ENCODE measurements at regions not wholly inside any gene's neighbourhood (a gene's known extent, or its start where the extent isn't known, plus 50 kb on each side); places are given as distances from the start of the nearest gene placed in this dataset.

DNA sequence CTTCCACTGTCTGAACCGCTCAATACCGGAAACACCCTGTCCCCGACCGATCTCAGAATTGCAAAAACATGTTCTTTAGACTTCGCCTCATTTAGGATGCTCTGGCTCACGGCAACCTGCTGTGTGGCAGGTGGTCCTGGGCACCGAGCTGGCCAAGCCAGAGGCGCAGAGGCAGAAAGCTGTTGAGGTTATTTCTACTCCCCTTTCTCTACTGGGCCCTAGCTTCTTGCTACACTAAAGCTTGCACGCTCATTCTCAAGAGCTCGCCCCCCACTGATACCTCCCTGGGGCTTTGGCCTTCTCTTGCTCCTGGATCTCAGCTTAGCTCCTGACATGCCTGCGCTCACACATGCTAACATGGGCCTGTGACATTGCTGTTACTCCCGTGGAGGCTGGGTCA is 417.4 kb downstream of the LPIN1 start:
- H3K4me3 Mint-ChIP-seq = no peak overlapping the region
- no peaks in the 10 kb centered on the region for H3K36me3 Mint-ChIP-seq
- DNase-seq (ENCODE audit: low spot score in 2 of 2) (no peak), ATAC-seq (no peak)
- no peaks in the 10 kb centered on the region for H3K9me3 Mint-ChIP-seq
- no peak overlapping the region for H3K27ac Mint-ChIP-seq
- peaks cover 7% of the 10 kb centered on the region for H3K4me1 Mint-ChIP-seq

- DNase-seq (ENCODE audit: low spot score in 2 of 2) (no peak), ATAC-seq (no peak)
- peaks cover 16% of the 10 kb centered on the region for H3K4me1 Mint-ChIP-seq
- H3K27ac Mint-ChIP-seq = no peak overlapping the region
- no peak overlapping the region for H3K4me3 Mint-ChIP-seq
- H3K36me3 Mint-ChIP-seq = no peaks in the 10 kb centered on the region
- H3K9me3 Mint-ChIP-seq = no peaks in the 10 kb centered on the region
Observed at GRCh38 chr2:12164689-12165088, 418.3 kb downstream of the LPIN1 start.

DNA sequence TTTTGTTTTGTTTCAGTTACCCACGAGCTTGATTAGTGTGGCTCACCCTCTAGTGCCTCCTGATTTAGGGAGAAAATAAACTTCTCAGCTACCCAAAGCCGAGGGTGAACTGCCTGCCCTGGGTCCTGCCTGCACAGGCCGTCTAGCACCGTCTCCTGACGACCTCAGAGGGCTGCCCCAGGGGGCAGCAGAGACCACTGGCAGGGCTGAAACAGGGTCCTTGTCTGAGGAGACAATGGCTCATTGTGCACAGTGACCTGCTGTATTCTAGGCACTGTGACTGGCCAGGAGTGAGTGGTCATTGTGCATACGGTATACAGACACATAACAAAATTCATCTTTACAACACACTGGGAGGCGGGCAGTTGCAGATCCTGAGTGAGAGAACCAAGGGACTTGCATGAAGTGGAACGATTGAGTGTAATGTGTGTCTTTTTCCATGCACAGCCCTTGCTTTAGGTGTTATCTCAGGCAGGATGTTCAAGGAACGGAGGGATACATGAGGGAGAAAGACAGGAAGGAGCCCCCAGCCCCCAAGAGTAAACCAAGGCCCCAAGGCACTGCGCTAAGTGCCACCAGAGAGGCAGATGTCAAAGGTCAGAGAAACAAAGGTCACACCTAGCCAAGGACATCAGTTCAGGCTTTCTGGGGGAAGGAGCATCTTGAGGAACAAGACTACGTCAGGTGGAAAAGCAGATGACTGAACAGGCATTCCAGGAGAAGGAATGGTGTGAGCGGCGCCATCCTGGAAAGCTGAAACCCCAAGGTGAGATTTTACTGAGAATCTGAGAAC is 421.3 kb downstream of the LPIN1 start:
- Mint-ChIP-seq H3K27ac (no peak overlapping the region), H3K36me3 (no peaks in the 10 kb centered on the region), H3K9me3 (no peaks in the 10 kb centered on the region), H3K4me3 (no peak overlapping the region), H3K4me1 (peaks cover 16% of the 10 kb centered on the region)
- ATAC-seq (no peak), DNase-seq (ENCODE audit: low spot score in 2 of 2) (no peak)

DNA sequence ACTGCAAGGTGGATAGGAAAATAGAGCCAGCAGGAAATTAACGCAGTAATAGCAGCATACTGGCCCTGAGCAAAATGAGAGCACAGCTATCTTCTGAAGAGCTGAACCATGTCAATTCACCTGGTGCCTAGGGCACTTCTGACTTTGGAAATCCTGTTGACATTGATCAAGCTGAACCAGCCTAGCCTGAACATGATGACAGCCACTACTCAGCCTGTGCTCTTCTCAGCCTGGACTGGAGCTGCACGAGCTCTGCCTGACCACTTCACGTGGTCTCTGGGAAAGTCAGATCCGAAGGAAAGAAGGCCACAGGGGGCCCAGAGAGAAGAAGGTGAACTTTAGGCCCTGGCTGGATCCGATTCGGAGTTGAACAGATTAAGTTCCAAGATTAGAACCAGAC is 421.9 kb downstream of the LPIN1 start:
- H3K36me3 Mint-ChIP-seq = no peaks in the 10 kb centered on the region
- ATAC-seq = no peak
- no peak for DNase-seq (ENCODE audit: low spot score in 2 of 2)
- no peak overlapping the region for H3K4me3 Mint-ChIP-seq
- H3K9me3 Mint-ChIP-seq = no peaks in the 10 kb centered on the region
- no peak overlapping the region for H3K27ac Mint-ChIP-seq
- H3K4me1 Mint-ChIP-seq = peaks cover 16% of the 10 kb centered on the region

GRCh38 chr2:12168791-12169388 is 422.5 kb downstream of the LPIN1 start:
- ATAC-seq = no peak
- H3K4me3 Mint-ChIP-seq = no peak overlapping the region
- H3K9me3 Mint-ChIP-seq = no peaks in the 10 kb centered on the region
- H3K4me1 Mint-ChIP-seq = peaks cover 12% of the 10 kb centered on the region
- H3K27ac Mint-ChIP-seq = peak overlapping the region; percentile 32
- no peaks in the 10 kb centered on the region for H3K36me3 Mint-ChIP-seq
- no peak for DNase-seq (ENCODE audit: low spot score in 2 of 2)

DNA sequence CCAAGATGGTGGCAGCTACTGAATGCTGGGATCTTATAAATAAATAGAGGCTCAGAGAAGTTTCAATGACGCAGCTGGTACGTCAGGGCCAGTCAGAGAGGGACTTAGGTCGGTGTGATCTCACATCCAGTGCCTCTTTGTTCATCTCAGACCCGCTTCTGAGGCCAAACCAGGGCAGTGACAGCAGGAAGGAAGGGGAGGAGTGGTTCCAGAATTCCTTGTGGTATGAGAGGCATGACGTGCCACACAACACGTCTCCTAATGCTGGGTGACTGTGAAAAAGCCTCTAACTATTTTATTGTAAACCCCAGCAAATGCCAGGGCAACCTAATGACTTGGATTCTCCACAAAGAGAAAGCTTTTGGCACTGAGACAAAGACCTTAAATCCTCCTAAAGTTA is 423.3 kb downstream of the LPIN1 start:
- ATAC-seq (peak; percentile 92), DNase-seq (ENCODE audit: low spot score in 2 of 2) (no peak)
- Mint-ChIP-seq H3K36me3 (no peaks in the 10 kb centered on the region), H3K9me3 (no peaks in the 10 kb centered on the region), H3K27ac (peak overlapping the region; percentile 32), H3K4me1 (peaks cover 11% of the 10 kb centered on the region), H3K4me3 (no peak overlapping the region)

DNA sequence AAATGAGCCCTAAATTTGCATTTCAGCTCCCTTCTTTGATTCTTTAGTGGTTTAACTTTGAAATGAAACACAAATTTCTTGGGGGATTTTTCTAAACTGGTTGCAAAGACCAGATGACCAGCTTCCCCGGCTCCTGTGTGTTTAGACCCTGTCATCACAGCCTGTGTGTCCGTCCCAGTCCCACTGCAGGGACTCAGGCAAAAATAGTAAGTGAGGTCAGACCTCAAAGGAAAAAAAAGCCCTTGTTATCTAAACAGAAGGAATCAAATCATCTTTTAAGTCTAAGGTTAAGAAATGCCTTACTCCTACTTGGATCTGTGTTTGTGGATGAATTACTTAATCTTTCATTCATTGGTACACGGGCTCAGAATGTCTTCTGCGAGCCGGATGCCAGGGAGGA is 423.7 kb downstream of the LPIN1 start:
- DNase-seq (ENCODE audit: low spot score in 2 of 2) (no peak), ATAC-seq (no peak)
- Mint-ChIP-seq H3K4me1 (peaks cover 11% of the 10 kb centered on the region), H3K36me3 (no peaks in the 10 kb centered on the region), H3K27ac (peak overlapping the region; percentile 32), H3K4me3 (no peak overlapping the region), H3K9me3 (no peaks in the 10 kb centered on the region)

- H3K36me3 Mint-ChIP-seq = no peaks in the 10 kb centered on the region
- H3K4me1 Mint-ChIP-seq = peaks cover 43% of the 10 kb centered on the region
- H3K4me3 Mint-ChIP-seq = no peak overlapping the region
Observed at GRCh38 chr2:12173271-12173942, 427.0 kb downstream of the LPIN1 start.

GRCh38 chr2:12173943-12174340 is 427.5 kb downstream of the LPIN1 start:
- ATAC-seq = no peak
- no peak overlapping the region for H3K4me3 Mint-ChIP-seq
- H3K9me3 Mint-ChIP-seq = no peaks in the 10 kb centered on the region
- no peak for DNase-seq (ENCODE audit: low spot score in 2 of 2)
- peaks cover 40% of the 10 kb centered on the region for H3K4me1 Mint-ChIP-seq
- H3K27ac Mint-ChIP-seq = no peak overlapping the region
- H3K36me3 Mint-ChIP-seq = no peaks in the 10 kb centered on the region

More at GRCh38 chr2:12173271-12173942, 427.0 kb downstream of the LPIN1 start:
- ATAC-seq (no peak), DNase-seq (ENCODE audit: low spot score in 2 of 2) (no peak)
- no peaks in the 10 kb centered on the region for H3K9me3 Mint-ChIP-seq
- H3K27ac Mint-ChIP-seq = no peak overlapping the region

GRCh38 chr2:12175323-12175722 is 428.9 kb downstream of the LPIN1 start:
- H3K4me3 Mint-ChIP-seq = no peak overlapping the region

DNA sequence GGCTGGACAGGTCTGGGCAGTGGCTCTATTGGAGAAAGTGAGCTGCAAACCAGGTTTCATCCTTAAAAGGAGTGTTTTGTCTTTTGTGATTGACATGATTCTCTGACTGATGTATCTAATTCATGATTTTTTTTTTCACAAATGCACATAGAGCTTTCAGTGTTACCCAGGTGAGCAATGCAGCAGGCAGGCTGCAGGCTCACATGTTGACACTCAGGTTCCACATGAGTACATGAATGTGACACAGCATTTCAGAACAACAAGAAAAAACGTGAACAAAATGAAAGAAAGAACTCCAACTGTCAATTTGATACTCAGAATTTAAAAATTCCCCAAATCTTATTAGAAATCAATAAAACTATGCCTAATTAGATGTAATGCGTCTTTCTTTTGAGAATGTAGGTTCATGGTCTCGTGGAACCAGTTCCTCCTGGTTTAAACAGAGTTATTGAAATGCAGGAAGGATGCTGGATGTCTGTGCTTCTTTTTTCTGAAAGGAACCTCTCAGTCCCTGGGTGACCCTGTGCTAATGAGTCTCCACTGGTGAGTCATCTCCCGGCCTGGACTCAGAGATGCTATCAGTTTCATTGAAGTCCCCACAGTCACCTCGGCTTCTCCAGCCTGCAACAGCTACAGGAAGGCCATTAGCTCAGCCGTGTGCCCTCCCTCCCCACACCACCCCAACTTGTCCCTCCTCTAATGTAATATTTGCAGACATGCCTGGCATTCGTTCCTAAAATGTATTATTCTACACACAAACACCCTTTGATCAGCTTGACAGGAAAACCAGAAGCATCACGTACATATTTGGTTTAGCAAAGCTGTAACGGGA is 430.4 kb downstream of the LPIN1 start:
- Mint-ChIP-seq H3K36me3 (no peaks in the 10 kb centered on the region), H3K9me3 (no peaks in the 10 kb centered on the region), H3K4me3 (peak overlapping the region; percentile 23), H3K27ac (no peak overlapping the region), H3K4me1 (peaks cover 32% of the 10 kb centered on the region)
- peak; percentile 91 for ATAC-seq
- no peak for DNase-seq (ENCODE audit: low spot score in 2 of 2)

More at GRCh38 chr2:12175323-12175722, 428.9 kb downstream of the LPIN1 start:
- Mint-ChIP-seq H3K36me3 (no peaks in the 10 kb centered on the region), H3K4me1 (peaks cover 32% of the 10 kb centered on the region), H3K9me3 (no peaks in the 10 kb centered on the region), H3K27ac (no peak overlapping the region)
- DNase-seq (ENCODE audit: low spot score in 2 of 2) = no peak
- no peak for ATAC-seq

GRCh38 chr2:12177455-12178288 is 431.2 kb downstream of the LPIN1 start:
- peaks cover 32% of the 10 kb centered on the region for H3K4me1 Mint-ChIP-seq

DNA sequence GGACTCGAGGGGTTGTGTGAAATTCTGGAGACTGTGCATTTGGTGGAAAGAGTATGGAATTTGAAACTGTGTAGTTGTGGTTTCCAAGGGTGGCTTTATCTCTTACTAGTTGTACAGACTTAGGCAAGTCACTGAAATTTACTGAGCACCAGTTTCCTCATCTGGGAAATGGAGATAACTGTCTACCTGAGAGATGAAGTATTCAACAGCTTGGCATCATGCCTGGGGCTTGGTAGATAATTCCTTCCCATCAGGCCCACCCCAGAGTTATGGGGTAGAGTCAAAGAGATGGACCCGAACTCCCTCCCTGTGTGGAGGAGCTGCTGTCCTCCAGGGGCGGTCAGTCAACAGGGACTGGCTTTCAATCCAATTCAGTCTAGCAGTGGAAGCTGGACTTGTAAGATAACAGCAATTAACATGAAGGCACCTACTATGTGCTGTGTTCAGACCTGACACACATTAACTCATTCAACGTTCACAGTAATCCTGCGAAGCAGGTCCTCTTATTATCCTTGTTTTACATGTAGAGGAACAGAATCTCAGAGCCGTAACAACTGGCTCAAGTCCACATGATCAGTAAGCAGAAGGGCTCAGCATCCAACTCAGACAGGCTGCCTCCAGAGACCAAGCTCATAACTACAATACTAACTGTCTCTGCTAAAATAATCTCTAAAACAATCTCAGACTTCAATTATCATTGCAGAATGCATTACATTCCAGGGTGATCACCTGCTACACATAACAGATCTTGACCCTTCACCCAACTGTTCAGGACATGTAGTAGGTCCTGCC is 432.1 kb downstream of the LPIN1 start:
- Mint-ChIP-seq H3K9me3 (no peaks in the 10 kb centered on the region), H3K36me3 (no peaks in the 10 kb centered on the region), H3K4me3 (peak overlapping the region; percentile 23), H3K27ac (no peak overlapping the region), H3K4me1 (peaks cover 32% of the 10 kb centered on the region)
- DNase-seq (ENCODE audit: low spot score in 2 of 2) = no peak
- no peak for ATAC-seq

More at GRCh38 chr2:12177455-12178288, 431.2 kb downstream of the LPIN1 start:
- H3K36me3 Mint-ChIP-seq = no peaks in the 10 kb centered on the region
- no peak for DNase-seq (ENCODE audit: low spot score in 2 of 2)
- peak; percentile 77 for ATAC-seq
- H3K27ac Mint-ChIP-seq = no peak overlapping the region
- H3K9me3 Mint-ChIP-seq = no peaks in the 10 kb centered on the region
- peak overlapping the region; percentile 23 for H3K4me3 Mint-ChIP-seq

- no peaks in the 10 kb centered on the region for H3K36me3 Mint-ChIP-seq
- H3K4me3 Mint-ChIP-seq = no peak overlapping the region
- no peaks in the 10 kb centered on the region for H3K9me3 Mint-ChIP-seq
- ATAC-seq = no peak
- H3K4me1 Mint-ChIP-seq = peaks cover 32% of the 10 kb centered on the region
- DNase-seq (ENCODE audit: low spot score in 2 of 2) = no peak
- no peak overlapping the region for H3K27ac Mint-ChIP-seq
Observed at GRCh38 chr2:12180031-12180430, 433.6 kb downstream of the LPIN1 start.

Measured in stimulated activated effector memory CD8-positive, alpha-beta T cell treated with anti-CD3 and anti-CD28 coated beads, Interleukin-12 subunit alpha, Interleukin-12 subunit beta, amount 100 ng/mL, for 72 hours (primary cell).